ENCODE measurements at regions not wholly inside any gene's neighbourhood (a gene's known extent, or its start where the extent isn't known, plus 50 kb on each side); places are given as distances from the start of the nearest gene placed in this dataset.

DNA sequence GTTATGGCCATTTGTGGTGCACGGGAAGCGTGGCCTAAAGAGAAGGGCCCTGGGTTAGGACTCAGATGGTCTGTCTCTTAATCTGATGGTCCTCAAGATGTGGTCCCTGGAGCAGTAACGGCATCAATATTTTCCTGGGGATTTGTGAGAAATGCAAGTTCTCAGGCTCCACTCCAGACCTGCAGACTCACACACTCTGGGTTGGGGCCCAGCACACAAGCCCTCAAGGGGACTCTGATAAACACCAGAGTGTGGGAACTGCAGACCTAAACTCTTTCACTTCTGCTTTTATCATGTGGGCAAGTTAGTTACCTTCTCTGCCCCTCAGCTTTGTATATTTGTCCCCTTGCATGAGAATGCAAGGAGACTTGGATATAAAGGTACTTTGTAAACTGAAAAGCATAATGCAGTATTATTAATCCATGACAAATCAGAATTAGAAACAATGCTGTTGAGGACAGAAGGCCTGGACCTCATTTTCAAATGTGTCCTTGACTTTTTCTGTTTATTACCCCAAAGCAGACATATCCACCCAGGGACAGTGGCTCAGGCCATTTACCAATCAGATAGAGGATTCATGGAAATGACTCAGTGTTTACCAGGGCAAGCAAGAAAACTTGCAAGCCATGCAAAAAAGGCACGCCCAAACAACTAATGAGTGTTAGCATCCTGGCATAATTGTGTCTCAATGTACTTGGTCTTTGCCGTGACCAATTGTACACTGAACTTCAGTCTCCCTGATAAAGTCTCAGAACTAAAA lies 157.0 kb downstream of the ASCL1 start:
- no peak for DNase-seq (ENCODE audit: low spot score)
- Mint-ChIP-seq H3K4me3 (no peak overlapping the region), H3K36me3 (ENCODE audit: low read depth) (no peaks in the 10 kb centered on the region), H3K27ac (no peak overlapping the region), H3K9me3 (no peaks in the 10 kb centered on the region), H3K4me1 (ENCODE audit: low read depth) (no peaks in the 10 kb centered on the region), H3K27me3 (ENCODE audit: insufficient read depth) (no peaks in the 10 kb centered on the region)
- intact Hi-C loops (cut with micrococcal nuclease), result no loop called here

- Mint-ChIP-seq H3K27ac (no peak overlapping the region), H3K4me3 (no peak overlapping the region), H3K9me3 (peaks cover 16% of the 10 kb centered on the region), H3K27me3 (ENCODE audit: insufficient read depth) (no peaks in the 10 kb centered on the region), H3K4me1 (ENCODE audit: low read depth) (no peaks in the 10 kb centered on the region), H3K36me3 (ENCODE audit: low read depth) (no peaks in the 10 kb centered on the region)
- DNase-seq (ENCODE audit: low spot score), result no peak
- intact Hi-C loops (cut with micrococcal nuclease), result no loop called here
Observed at GRCh38 chr12:103128862-103129501, 171.5 kb downstream of the ASCL1 start.

DNA sequence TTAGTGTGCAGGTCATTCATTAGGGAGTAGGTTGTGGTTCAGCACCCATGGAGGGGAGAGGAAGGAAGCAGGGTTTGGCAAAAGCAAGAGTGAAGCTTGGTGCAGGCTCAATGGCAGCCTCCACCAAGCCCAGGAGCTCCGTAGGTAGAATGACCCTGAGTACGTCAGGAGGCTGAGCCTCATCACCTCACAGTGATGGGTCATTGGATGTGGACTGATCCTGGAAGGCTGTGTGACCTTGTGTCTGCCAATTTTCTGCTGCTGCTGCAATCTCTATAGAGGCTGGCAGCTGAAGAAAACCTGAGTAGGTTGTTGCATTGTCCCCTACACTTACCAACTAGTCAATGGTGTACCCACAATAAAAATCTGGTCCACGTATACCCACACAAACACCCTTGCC lies 173.1 kb downstream of the ASCL1 start:
- H3K4me1 Mint-ChIP-seq (ENCODE audit: low read depth), result no peaks in the 10 kb centered on the region
- H3K27me3 Mint-ChIP-seq (ENCODE audit: insufficient read depth), result no peaks in the 10 kb centered on the region
- intact Hi-C loops (cut with micrococcal nuclease), result no loop called here
- no peak overlapping the region for H3K27ac Mint-ChIP-seq
- no peak for DNase-seq (ENCODE audit: low spot score)
- no peaks in the 10 kb centered on the region for H3K36me3 Mint-ChIP-seq (ENCODE audit: low read depth)
- H3K9me3 Mint-ChIP-seq, result peaks cover 31% of the 10 kb centered on the region
- H3K4me3 Mint-ChIP-seq, result no peak overlapping the region

DNA sequence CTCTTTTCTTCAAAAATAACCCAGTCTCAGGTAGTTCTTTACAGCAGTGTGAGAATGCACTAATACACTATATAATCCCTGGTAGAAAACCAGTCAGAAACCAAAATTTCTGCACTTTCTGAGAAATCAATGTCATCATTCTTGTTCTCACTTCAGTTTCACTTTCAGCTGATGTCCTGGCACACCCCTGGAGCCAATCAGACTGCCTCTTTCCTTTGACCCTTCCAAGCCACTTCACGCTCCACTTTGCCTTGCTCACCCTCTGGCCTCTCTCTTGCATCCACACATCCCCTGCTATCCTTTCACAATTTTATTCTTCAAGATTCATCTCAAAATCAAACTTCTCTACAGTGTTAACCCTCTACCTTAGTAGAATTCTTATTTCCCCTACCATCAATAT lies 181.1 kb downstream of the ASCL1 start:
- H3K36me3 Mint-ChIP-seq (ENCODE audit: low read depth), result no peaks in the 10 kb centered on the region
- DNase-seq (ENCODE audit: low spot score), result no peak
- intact Hi-C loops (cut with micrococcal nuclease), result no loop called here
- H3K27me3 Mint-ChIP-seq (ENCODE audit: insufficient read depth), result peaks cover 1% of the 10 kb centered on the region
- no peak overlapping the region for H3K27ac Mint-ChIP-seq
- peaks cover 34% of the 10 kb centered on the region for H3K9me3 Mint-ChIP-seq
- no peak overlapping the region for H3K4me3 Mint-ChIP-seq
- peaks cover 8% of the 10 kb centered on the region for H3K4me1 Mint-ChIP-seq (ENCODE audit: low read depth)

GRCh38 chr12:103139876-103140275 lies 182.4 kb downstream of the ASCL1 start:
- H3K9me3 Mint-ChIP-seq, result peaks cover 21% of the 10 kb centered on the region
- H3K4me3 Mint-ChIP-seq, result no peak overlapping the region
- H3K36me3 Mint-ChIP-seq (ENCODE audit: low read depth), result no peaks in the 10 kb centered on the region
- H3K4me1 Mint-ChIP-seq (ENCODE audit: low read depth), result peaks cover 8% of the 10 kb centered on the region
- peaks cover 1% of the 10 kb centered on the region for H3K27me3 Mint-ChIP-seq (ENCODE audit: insufficient read depth)
- intact Hi-C loops (cut with micrococcal nuclease), result no loop called here
- H3K27ac Mint-ChIP-seq, result no peak overlapping the region
- DNase-seq (ENCODE audit: low spot score), result no peak

- intact Hi-C loops (cut with micrococcal nuclease), result no loop called here
- Mint-ChIP-seq H3K36me3 (ENCODE audit: low read depth) (no peaks in the 10 kb centered on the region), H3K27ac (no peak overlapping the region), H3K4me3 (no peak overlapping the region), H3K9me3 (peaks cover 17% of the 10 kb centered on the region), H3K4me1 (ENCODE audit: low read depth) (peaks cover 8% of the 10 kb centered on the region), H3K27me3 (ENCODE audit: insufficient read depth) (peaks cover 1% of the 10 kb centered on the region)
- no peak for DNase-seq (ENCODE audit: low spot score)
Observed at GRCh38 chr12:103140286-103140685, 182.8 kb downstream of the ASCL1 start.

- intact Hi-C loops (cut with micrococcal nuclease), result no loop called here
- Mint-ChIP-seq H3K4me1 (ENCODE audit: low read depth) (no peaks in the 10 kb centered on the region), H3K27me3 (ENCODE audit: insufficient read depth) (no peaks in the 10 kb centered on the region), H3K4me3 (no peak overlapping the region), H3K9me3 (no peaks in the 10 kb centered on the region), H3K27ac (no peak overlapping the region), H3K36me3 (ENCODE audit: low read depth) (no peaks in the 10 kb centered on the region)
- no peak for DNase-seq (ENCODE audit: low spot score)
Observed at GRCh38 chr12:103144278-103144677, 186.8 kb downstream of the ASCL1 start.

- DNase-seq (ENCODE audit: low spot score), result no peak
- peaks cover 16% of the 10 kb centered on the region for H3K9me3 Mint-ChIP-seq
- no peak overlapping the region for H3K27ac Mint-ChIP-seq
- no peak overlapping the region for H3K4me3 Mint-ChIP-seq
- intact Hi-C loops (cut with micrococcal nuclease), result no loop called here
- no peaks in the 10 kb centered on the region for H3K36me3 Mint-ChIP-seq (ENCODE audit: low read depth)
- no peaks in the 10 kb centered on the region for H3K4me1 Mint-ChIP-seq (ENCODE audit: low read depth)
- peaks cover 2% of the 10 kb centered on the region for H3K27me3 Mint-ChIP-seq (ENCODE audit: insufficient read depth)
Observed at GRCh38 chr12:103160622-103161021, 203.1 kb downstream of the ASCL1 start.

DNA sequence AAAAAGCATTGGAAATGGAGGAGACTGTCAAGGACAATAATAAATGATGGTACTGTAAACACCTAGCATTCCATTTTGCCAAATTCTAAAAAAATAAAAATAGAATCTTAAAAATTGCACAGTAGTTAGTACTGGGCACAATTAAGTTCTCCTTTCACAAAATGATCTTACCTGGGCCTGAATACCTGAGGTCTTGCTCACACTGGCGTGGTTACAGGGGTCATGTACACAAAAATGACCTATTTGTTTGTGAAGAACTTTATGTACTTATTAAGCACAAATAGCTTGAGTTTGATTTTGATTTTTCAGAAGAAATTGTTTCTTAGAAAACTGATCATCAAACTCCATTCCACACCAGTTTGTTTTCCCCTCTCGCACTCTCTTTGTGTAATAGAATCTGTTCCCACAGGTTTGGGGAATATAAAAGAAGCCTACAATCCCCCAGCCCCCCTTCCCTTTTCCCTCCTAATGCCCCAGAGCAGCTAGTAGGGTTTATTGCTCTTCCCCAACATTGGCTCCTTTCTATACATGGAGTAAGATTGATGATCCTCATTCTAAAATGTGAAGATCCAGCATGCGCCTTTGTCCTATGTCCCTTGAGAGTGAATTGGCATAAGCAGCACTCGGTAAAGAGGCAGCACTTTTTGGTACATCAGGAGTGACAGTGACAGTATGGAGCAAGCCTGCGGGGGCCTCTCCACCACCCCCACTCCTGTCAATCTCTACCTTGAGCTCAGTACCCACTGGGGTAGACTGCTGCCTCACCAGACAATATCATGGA lies 204.3 kb downstream of the ASCL1 start:
- intact Hi-C loops (cut with micrococcal nuclease), result no loop called here
- Mint-ChIP-seq H3K27me3 (ENCODE audit: insufficient read depth) (peaks cover 2% of the 10 kb centered on the region), H3K4me1 (ENCODE audit: low read depth) (no peaks in the 10 kb centered on the region), H3K4me3 (no peak overlapping the region), H3K36me3 (ENCODE audit: low read depth) (no peaks in the 10 kb centered on the region), H3K27ac (no peak overlapping the region), H3K9me3 (peaks cover 16% of the 10 kb centered on the region)
- no peak for DNase-seq (ENCODE audit: low spot score)

- no peaks in the 10 kb centered on the region for H3K36me3 Mint-ChIP-seq (ENCODE audit: low read depth)
- no peak overlapping the region for H3K27ac Mint-ChIP-seq
- DNase-seq (ENCODE audit: low spot score), result no peak
- no peak overlapping the region for H3K4me3 Mint-ChIP-seq
- H3K4me1 Mint-ChIP-seq (ENCODE audit: low read depth), result no peaks in the 10 kb centered on the region
- H3K9me3 Mint-ChIP-seq, result peaks cover 2% of the 10 kb centered on the region
- no peaks in the 10 kb centered on the region for H3K27me3 Mint-ChIP-seq (ENCODE audit: insufficient read depth)
- intact Hi-C loops (cut with micrococcal nuclease), result no loop called here
Observed at GRCh38 chr12:103166949-103167348, 209.5 kb downstream of the ASCL1 start.

DNA sequence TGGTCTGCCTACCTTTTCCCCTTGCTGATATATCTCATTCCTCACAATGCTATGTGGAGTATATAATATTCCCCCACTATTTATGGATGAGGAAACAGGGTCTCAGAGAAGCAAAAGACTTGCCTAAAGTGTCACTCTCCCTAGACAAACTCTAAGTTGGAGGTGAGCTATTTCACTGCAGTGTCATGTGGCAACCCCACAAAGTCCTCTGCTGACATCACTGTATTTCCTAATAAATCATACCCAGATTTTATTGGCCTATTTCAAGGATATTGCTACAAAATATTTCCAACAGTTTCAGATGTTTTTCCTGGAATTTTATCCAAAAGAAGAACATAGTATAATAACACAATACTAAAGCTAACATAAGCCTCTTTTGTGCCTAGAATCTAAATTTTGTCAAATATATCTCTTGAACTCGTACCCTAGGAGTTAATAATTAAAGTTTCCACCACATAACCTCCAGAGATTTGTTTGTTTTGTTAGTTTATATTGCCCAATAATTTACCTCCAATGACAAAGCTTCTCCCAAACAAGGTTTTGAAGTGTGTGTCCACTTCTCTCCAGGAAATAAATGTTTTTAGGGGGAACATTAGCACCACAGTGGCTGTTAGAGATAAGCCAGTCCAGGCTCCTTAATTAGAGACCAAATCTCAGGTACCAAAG lies 215.1 kb downstream of the ASCL1 start:
- intact Hi-C loops (cut with micrococcal nuclease), result no loop called here
- Mint-ChIP-seq H3K36me3 (ENCODE audit: low read depth) (no peaks in the 10 kb centered on the region), H3K27me3 (ENCODE audit: insufficient read depth) (peaks cover 3% of the 10 kb centered on the region), H3K9me3 (peaks cover 7% of the 10 kb centered on the region), H3K27ac (no peak overlapping the region), H3K4me3 (no peak overlapping the region), H3K4me1 (ENCODE audit: low read depth) (no peaks in the 10 kb centered on the region)
- no peak for DNase-seq (ENCODE audit: low spot score)

GRCh38 chr12:103175625-103176024 lies 218.2 kb downstream of the ASCL1 start:
- H3K27me3 Mint-ChIP-seq (ENCODE audit: insufficient read depth), result peaks cover 3% of the 10 kb centered on the region
- peaks cover 5% of the 10 kb centered on the region for H3K9me3 Mint-ChIP-seq
- H3K4me1 Mint-ChIP-seq (ENCODE audit: low read depth), result no peaks in the 10 kb centered on the region
- no peak for DNase-seq (ENCODE audit: low spot score)
- no peaks in the 10 kb centered on the region for H3K36me3 Mint-ChIP-seq (ENCODE audit: low read depth)
- no peak overlapping the region for H3K27ac Mint-ChIP-seq
- intact Hi-C loops (cut with micrococcal nuclease), result no loop called here
- no peak overlapping the region for H3K4me3 Mint-ChIP-seq
